ENCODE measurements at regions not wholly inside any gene's neighbourhood (a gene's known extent, or its start where the extent isn't known, plus 50 kb on each side); places are given as distances from the start of the nearest gene placed in this dataset.

DNA sequence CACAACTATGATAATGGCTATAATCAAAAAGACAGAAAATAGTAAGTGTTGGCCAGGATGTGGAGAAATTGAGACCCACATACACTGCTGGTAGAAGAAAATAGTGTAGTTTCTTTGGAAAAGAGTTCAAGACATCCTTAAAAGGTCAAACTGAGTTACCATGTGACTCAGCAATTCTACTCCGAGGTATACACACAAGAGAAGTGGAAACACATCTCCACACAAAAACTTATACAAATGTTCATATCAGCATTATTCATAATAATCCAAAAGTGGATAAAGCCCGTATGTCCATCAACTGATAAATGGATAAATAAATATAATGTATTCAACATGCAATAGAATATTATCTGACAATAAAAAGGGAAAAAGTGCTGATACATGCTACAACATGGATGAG lies 532.2 kb downstream of the NR2F1-AS1 start:
- DNase-seq: no peak

DNA sequence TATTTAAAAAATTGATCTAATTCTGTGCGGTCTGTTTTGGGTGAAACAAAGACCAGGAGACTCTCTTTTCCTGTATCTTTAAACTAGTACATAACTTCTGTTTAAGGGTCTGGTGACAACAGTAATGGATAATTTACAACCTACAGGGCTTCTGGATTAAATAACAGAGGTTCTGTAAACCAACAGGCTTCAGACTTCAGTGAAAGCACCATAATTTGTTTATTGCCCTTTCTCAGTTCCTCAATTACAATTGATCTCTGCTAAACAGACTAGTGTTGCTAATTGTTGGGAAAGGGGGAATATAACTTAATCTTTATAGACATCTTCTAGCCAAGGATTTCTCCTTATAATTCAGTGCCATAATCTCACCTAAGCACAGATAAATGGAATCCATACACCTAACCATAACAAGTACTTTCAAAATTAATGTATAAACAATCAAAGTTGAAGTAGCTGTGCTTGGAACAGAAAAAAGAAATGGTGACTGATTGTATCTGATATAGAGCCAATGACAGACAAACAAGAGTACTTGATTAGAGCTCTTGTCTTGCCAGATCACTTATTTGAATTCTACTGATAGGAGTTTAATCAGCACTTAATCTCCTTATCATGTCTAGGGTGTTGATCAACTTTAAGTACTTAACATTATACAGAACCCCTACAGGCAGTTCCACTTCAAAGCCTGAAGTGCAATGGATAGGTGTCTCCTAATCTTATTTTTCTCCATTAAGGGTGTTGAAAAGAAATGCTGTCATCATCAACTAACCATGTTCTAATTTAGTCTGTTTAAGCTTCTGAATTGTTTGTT lies 536.0 kb downstream of the NR2F1-AS1 start:
- DNase-seq: no peak

GRCh38 chr5:93039888-93040287 lies 541.1 kb downstream of the NR2F1-AS1 start:
- no peak for DNase-seq

GRCh38 chr5:93034621-93035590 lies 546.1 kb downstream of the NR2F1-AS1 start:
- no peak for DNase-seq

GRCh38 chr5:93022796-93023447 lies 558.1 kb downstream of the NR2F1-AS1 start:
- DNase-seq: no peak

- no peak for DNase-seq
Measured at GRCh38 chr5:93022211-93022610, 558.8 kb downstream of the NR2F1-AS1 start.

DNA sequence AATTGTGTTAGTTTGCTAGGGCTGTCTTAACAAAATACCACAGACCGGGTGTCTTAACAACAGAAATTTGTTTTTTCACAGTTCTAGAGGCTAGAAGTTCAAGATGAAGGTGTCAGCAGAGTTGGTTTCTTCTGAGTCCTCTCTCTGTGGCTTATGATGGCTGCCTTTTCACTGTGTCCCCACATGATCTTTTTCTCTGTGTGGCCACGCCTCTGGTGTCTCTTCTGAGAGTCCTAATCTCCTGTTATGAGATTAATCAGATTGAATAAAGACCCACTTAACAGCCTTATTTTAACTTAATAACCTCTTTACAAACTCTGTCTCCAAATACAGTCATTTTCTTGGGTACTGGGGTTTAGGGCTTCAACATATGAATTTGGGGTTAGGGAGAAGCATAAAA lies 561.1 kb downstream of the NR2F1-AS1 start:
- no peak for DNase-seq

GRCh38 chr5:93018461-93018860 lies 562.6 kb downstream of the NR2F1-AS1 start:
- no peak for DNase-seq

- DNase-seq: no peak
Measured at GRCh38 chr5:93017849-93018248, 563.2 kb downstream of the NR2F1-AS1 start.

- DNase-seq: no peak
Measured at GRCh38 chr5:93017376-93017775, 563.6 kb downstream of the NR2F1-AS1 start.

DNA sequence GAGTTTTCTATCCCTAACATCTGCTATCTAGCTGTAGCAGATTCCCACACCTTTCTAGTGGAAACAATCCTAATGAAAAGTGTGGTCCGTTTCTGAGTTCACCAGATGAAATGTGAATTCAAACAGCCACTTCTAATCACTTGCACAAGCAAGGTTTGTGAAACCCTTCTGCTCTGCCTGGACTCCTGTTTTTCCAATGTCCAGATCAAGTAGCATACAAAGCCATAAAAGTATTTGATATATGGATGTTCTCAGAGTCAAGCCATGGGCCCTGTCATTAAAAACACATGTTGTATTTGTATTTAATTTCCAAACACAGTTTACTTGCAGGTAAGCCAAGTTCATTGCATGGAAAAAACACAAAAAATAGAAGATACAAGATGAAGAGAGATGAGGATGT lies 570.4 kb downstream of the NR2F1-AS1 start:
- no peak for DNase-seq

DNA sequence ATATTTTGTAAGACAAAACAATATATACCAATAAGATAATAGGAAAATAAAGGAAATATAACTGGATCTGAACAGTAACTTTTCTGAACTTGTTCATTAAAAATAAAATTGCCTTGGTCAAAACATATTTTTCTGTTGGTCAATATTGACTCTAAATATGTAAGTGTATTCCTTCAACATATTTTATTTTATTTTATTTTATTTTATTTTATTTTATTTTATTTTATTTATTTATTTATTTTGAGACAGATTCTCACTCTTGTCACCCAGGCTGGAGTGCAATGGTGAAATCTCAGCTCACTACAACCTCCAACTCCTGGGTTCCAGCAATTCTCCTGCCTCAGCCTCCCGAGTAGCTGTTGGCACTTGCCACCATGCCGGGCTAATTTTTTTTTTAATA lies 571.0 kb downstream of the NR2F1-AS1 start:
- no peak for DNase-seq

- DNase-seq: no peak
Measured at GRCh38 chr5:93008502-93009207, 572.4 kb downstream of the NR2F1-AS1 start.

- no peak for DNase-seq
Measured at GRCh38 chr5:93006915-93007314, 574.1 kb downstream of the NR2F1-AS1 start.

DNA sequence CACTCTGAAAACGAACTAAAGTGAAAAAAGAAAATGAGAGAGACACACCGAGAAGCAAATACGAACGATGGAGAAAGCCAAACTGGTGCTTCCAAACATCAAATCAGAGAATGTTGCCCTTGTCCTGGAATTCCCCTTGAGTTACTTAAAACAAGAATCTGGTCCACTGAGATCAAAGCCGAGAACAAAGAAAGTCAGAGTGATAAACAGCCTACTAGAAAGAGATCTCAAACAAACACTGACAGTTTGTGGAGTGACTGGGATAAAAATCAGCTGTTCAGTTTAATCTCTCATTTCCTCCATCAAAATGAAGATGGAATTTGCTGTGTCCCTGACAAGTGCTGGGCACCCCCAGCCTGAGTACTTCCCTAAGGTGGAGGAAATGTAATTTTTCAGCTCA lies 582.6 kb downstream of the NR2F1-AS1 start:
- DNase-seq: no peak

DNA sequence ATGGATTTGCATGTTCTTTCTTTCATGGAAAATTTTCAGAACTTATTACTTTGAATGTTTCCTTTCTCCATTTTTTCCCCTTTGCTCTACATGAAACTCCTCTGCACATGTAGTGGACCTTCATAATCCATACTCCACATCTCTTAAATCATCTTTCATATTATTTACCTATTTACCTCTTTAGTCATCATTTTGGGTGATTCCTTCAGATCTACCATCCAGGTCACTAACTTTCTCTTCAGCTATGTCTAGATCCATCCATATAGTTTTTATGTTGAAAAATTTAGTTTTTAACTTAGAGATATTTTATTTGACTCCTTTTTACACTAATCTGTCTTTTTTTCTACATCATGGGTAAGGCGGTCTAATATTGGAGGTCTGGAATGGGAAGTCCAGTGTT lies 586.6 kb downstream of the NR2F1-AS1 start:
- no peak for DNase-seq

GRCh38 chr5:92992073-92992472 lies 588.9 kb downstream of the NR2F1-AS1 start:
- DNase-seq: no peak

DNA sequence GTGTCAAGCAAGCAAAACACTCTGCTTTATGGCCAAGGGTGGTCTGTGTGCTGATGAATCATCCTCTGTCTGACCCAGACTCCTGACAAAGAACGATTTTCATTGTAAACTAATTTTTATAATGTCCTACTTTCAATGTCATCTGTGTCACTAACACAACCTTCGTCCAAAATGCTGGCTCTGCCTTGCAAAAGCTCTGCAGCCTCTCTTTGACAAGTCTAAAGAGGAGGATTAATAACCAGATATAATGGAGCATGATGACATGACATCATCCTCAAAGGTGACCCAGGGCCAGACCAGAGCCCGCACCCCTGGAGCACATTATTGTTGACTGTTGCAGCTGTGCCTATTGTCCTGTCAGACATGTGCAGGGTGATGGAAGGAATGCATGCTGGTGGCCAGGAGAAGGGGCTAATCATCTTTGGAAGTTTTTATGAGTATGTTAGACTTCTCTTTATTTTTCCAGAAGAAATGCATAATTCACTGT lies 589.4 kb downstream of the NR2F1-AS1 start:
- no peak for DNase-seq

- no peak for DNase-seq
Measured at GRCh38 chr5:92990771-92991170, 590.2 kb downstream of the NR2F1-AS1 start.

GRCh38 chr5:92981001-92981400 lies 600.0 kb downstream of the NR2F1-AS1 start:
- DNase-seq: no peak

DNA sequence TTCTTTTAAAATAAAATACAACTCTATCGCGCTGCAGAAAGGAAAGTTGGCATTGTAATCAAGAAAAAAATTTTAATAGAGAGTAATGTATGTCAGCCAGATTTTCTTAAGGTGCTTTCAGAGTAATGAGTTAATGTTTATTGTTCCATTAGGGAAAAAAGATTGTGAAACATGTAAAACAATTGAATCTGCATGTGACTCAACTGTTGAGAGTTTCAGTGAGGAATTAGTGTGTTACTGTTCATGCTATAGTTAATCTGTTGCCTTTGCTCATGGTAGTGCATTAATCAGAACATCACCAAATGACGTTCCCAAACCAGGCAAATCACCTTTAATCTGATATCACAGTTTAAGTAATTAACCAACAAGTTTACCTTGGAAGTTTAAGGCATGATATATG lies 600.5 kb downstream of the NR2F1-AS1 start:
- DNase-seq: no peak

DNA sequence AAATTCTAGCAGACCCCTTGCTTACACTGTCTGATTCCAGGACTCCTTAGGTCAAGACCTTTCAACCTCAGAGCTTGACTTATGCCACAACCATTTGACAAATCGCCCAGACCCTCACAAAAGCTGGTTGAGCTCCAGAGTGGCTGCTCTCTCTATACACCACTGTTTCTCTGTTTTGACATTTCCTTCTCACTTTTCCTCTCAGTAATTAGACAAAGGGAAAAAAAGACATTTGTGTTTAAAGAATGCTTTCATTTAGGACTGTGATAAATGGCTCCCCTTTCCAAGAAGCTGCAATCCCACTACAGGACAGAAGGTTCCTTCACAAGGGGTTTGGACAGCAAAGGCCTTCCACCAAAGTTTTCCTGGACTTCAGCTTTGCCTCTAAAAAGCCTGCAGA lies 601.3 kb downstream of the NR2F1-AS1 start:
- no peak for DNase-seq

Measured in suppressor macrophage treated with lipopolysaccharide for 1 hour (primary cell).